ENCODE measurements at regions not wholly inside any gene's neighbourhood (a gene's known extent, or its start where the extent isn't known, plus 50 kb on each side); places are given as distances from the start of the nearest gene placed in this dataset.
A peak's percentile ranks its signal among the peaks of the same experiment; 100 is the strongest.

DNA sequence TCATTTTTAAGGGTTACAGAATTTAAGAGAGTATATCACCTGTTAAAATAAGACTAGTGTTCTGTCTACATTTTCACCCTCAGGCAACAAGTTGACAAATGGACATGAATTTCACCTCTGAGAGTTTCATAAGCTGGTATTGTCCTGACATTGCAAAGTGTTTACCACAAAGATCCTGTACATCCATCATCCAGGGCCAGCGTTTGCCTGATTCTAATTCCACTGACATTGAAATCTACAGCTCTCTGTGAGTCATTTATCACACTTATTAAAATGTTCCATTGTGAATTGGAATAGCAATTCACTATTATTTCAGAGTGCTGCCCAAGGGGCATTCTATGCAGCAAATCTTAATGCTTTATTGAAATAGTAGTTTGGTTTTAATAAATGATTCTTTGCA lies 1499.4 kb upstream of the PCDH7 start:
- ChIA-PET POLR2A (no interaction called here), CTCF (no interaction called here)
- 4% methylated on average over 1 of the region's 1 CpG for WGBS (ENCODE audit: missing lambda C conversion rate)
- no peaks in the 10 kb centered on the region for H3K4me1 ChIP-seq
- ATAC-seq (no peak), FAIRE-seq (no peak), DNase-seq (ENCODE audit: low read depth in 1 of 2, low spot score in 1 of 2) (no peak)
- no peak overlapping the region for H3K4me3 ChIP-seq
- no peak overlapping the region for H3K27ac ChIP-seq
- H3K9me3 ChIP-seq: no peaks in the 10 kb centered on the region
- H3K4me2 ChIP-seq: no peak overlapping the region
- TF ChIP-seq SMC3 (IDR thresholded peaks at IDR 0.05): no peak
- TF ChIP-seq, protein P1, sequence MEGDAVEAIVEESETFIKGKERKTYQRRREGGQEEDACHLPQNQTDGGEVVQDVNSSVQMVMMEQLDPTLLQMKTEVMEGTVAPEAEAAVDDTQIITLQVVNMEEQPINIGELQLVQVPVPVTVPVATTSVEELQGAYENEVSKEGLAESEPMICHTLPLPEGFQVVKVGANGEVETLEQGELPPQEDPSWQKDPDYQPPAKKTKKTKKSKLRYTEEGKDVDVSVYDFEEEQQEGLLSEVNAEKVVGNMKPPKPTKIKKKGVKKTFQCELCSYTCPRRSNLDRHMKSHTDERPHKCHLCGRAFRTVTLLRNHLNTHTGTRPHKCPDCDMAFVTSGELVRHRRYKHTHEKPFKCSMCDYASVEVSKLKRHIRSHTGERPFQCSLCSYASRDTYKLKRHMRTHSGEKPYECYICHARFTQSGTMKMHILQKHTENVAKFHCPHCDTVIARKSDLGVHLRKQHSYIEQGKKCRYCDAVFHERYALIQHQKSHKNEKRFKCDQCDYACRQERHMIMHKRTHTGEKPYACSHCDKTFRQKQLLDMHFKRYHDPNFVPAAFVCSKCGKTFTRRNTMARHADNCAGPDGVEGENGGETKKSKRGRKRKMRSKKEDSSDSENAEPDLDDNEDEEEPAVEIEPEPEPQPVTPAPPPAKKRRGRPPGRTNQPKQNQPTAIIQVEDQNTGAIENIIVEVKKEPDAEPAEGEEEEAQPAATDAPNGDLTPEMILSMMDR (IDR thresholded peaks at IDR 0.05): no peak

DNA sequence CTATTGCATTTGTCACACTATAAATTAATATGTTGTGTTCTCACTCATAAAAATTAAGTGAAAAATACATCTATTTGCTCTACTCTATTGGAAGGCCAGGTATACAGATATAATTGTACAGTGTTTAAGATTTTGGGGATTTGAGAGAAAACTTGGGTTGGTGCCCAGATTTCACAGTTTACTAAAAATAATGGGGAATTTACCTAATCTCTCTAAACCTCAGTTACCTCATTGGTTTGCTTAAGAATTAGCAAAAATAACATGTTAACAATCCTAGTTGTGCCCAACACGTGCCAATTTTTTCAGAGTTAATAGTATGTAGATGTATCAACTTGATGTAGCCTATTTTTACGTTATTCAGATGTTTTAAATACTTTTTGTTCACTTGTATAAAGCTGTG lies 1495.3 kb upstream of the PCDH7 start:
- no peak for DNase-seq (ENCODE audit: low read depth in 1 of 2, low spot score in 1 of 2)
- POLR2A ChIA-PET: no interaction called here
- no peak for ATAC-seq
- CTCF ChIA-PET: no interaction called here
- H3K4me3 ChIP-seq: no peak overlapping the region
- FAIRE-seq: no peak
- no peak overlapping the region for H3K4me2 ChIP-seq
- no peaks in the 10 kb centered on the region for H3K9me3 ChIP-seq
- TF ChIP-seq, protein P2, sequence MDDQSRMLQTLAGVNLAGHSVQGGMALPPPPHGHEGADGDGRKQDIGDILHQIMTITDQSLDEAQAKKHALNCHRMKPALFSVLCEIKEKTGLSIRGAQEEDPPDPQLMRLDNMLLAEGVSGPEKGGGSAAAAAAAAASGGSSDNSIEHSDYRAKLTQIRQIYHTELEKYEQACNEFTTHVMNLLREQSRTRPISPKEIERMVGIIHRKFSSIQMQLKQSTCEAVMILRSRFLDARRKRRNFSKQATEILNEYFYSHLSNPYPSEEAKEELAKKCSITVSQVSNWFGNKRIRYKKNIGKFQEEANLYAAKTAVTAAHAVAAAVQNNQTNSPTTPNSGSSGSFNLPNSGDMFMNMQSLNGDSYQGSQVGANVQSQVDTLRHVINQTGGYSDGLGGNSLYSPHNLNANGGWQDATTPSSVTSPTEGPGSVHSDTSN (IDR thresholded peaks at IDR 0.05): no peak
- TF ChIP-seq, protein P3, sequence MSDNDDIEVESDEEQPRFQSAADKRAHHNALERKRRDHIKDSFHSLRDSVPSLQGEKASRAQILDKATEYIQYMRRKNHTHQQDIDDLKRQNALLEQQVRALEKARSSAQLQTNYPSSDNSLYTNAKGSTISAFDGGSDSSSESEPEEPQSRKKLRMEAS (IDR thresholded peaks at IDR 0.05): no peak
- no peak for TF ChIP-seq TP53 (CRISPR knock-in tag; IDR thresholded peaks at IDR 0.05)
- TF ChIP-seq, protein P4, sequence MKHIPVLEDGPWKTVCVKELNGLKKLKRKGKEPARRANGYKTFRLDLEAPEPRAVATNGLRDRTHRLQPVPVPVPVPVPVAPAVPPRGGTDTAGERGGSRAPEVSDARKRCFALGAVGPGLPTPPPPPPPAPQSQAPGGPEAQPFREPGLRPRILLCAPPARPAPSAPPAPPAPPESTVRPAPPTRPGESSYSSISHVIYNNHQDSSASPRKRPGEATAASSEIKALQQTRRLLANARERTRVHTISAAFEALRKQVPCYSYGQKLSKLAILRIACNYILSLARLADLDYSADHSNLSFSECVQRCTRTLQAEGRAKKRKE (CRISPR knock-in tag; IDR thresholded peaks at IDR 0.05; ENCODE audit: low read depth): no peak
- TF ChIP-seq, protein P5, sequence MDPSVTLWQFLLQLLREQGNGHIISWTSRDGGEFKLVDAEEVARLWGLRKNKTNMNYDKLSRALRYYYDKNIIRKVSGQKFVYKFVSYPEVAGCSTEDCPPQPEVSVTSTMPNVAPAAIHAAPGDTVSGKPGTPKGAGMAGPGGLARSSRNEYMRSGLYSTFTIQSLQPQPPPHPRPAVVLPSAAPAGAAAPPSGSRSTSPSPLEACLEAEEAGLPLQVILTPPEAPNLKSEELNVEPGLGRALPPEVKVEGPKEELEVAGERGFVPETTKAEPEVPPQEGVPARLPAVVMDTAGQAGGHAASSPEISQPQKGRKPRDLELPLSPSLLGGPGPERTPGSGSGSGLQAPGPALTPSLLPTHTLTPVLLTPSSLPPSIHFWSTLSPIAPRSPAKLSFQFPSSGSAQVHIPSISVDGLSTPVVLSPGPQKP (IDR thresholded peaks at IDR 0.05; ENCODE audit: low read depth, low read length): no peak
- TF ChIP-seq CHD2 (IDR thresholded peaks at IDR 0.05; ENCODE audit: low read length, partially characterized antibody): no peak
- no peak for TF ChIP-seq MYC (IDR thresholded peaks at IDR 0.05; ENCODE audit: borderline replicate concordance, low read length)
- no peak for TF ChIP-seq HOXA7 (CRISPR knock-in tag; IDR thresholded peaks at IDR 0.05)
- TF ChIP-seq ZNF302 (CRISPR knock-in tag; IDR thresholded peaks at IDR 0.05): no peak
- TF ChIP-seq POLR2A (IDR thresholded peaks at IDR 0.05; ENCODE audit: low read length): no peak
- no peak for TF ChIP-seq RNF2 (IDR thresholded peaks at IDR 0.05; ENCODE audit: borderline replicate concordance, low read depth)
- TF ChIP-seq NR3C1 (IDR thresholded peaks at IDR 0.05): no peak
- TF ChIP-seq CBX2 (IDR thresholded peaks at IDR 0.05; ENCODE audit: borderline replicate concordance, low read depth): no peak
- TF ChIP-seq RCOR1 (IDR thresholded peaks at IDR 0.05; ENCODE audit: low read depth, low read length): no peak
- TF ChIP-seq, protein P6, sequence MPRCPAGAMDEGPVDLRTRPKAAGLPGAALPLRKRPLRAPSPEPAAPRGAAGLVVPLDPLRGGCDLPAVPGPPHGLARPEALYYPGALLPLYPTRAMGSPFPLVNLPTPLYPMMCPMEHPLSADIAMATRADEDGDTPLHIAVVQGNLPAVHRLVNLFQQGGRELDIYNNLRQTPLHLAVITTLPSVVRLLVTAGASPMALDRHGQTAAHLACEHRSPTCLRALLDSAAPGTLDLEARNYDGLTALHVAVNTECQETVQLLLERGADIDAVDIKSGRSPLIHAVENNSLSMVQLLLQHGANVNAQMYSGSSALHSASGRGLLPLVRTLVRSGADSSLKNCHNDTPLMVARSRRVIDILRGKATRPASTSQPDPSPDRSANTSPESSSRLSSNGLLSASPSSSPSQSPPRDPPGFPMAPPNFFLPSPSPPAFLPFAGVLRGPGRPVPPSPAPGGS (IDR thresholded peaks at IDR 0.05): no peak
- TF ChIP-seq CHD4 (IDR thresholded peaks at IDR 0.05; ENCODE audit: borderline replicate concordance): no peak
- no peak overlapping the region for H3K27ac ChIP-seq
- WGBS (ENCODE audit: missing lambda C conversion rate): 5% methylated on average over 2 of the region's 2 CpGs
- no peaks in the 10 kb centered on the region for H3K4me1 ChIP-seq

DNA sequence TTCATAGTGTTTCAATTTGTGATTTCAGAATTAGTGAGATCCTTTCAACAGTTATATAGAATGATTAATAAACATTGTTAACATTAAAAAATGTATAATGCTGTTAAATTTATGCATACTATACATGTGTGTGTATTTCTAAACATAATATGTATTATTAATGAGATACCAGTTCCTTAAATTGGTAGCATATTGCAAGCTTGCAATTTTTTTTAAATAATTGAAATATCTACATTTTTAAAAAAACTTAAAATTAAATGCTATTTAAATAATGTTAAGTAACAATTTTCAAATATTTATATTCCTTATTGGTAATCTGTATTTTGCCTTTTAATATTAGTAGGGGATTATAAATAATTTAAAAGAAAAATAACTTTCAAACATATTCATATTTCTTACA lies 1479.5 kb upstream of the PCDH7 start:
- H3K4me2 ChIP-seq: no peak overlapping the region
- no peaks in the 10 kb centered on the region for H3K9me3 ChIP-seq
- ATAC-seq: no peak
- no peak overlapping the region for H3K4me3 ChIP-seq
- TF ChIP-seq TFCP2L1 (CRISPR knock-in tag; IDR thresholded peaks at IDR 0.05) (no peak), NPAS2 (CRISPR knock-in tag; IDR thresholded peaks at IDR 0.05; ENCODE audit: borderline replicate concordance) (no peak), MAFK (IDR thresholded peaks at IDR 0.05; ENCODE audit: partially characterized antibody) (peak; percentile 47), FOSB (CRISPR knock-in tag; IDR thresholded peaks at IDR 0.05) (no peak), KDM5A (IDR thresholded peaks at IDR 0.05) (no peak)
- ChIA-PET POLR2A (no interaction called here), CTCF (no interaction called here)
- DNase-seq (ENCODE audit: low read depth in 1 of 2, low spot score in 1 of 2): no peak
- no peak for FAIRE-seq
- H3K4me1 ChIP-seq: no peaks in the 10 kb centered on the region
- H3K27ac ChIP-seq: no peak overlapping the region
